ENCODE measurements at regions not wholly inside any gene's neighbourhood (a gene's known extent, or its start where the extent isn't known, plus 50 kb on each side); places are given as distances from the start of the nearest gene placed in this dataset.

DNA sequence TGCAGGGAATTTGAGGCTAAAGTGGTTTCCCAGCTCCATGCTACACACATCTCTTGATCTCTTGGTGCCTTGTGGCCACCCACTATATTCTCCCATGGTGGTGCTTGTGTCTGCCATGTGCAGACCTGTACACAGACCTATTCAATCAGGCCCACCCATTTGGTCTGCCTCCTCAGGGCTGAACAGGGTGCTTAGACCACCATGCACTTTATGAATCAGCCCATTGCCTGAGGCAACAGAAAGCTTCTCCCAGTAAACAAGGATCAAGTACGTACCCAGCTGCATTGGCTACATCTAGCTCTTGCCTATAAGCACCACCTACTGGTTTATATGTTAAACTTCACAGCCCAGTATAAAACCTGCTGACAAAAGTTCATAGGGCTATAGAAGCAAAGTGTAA lies 664.3 kb upstream of the EDIL3 start:
- H3K9ac ChIP-seq (ENCODE audit: low read depth in 1 of 2, low read length in 2 of 2): no peak overlapping the region
- no peaks in the 10 kb centered on the region for H3K36me3 ChIP-seq (ENCODE audit: control insufficient read depth in 2 of 2, insufficient read depth in 2 of 2, low read length in 2 of 2)
- H3K27ac ChIP-seq (ENCODE audit: low read depth in 2 of 2, low read length in 2 of 2): no peak overlapping the region
- H3K27me3 ChIP-seq (ENCODE audit: control insufficient read depth in 2 of 2, insufficient read depth in 2 of 2, low read length in 2 of 2): no peaks in the 10 kb centered on the region
- no peaks in the 10 kb centered on the region for H3K9me3 ChIP-seq (ENCODE audit: control insufficient read depth in 2 of 2, low read length in 2 of 2)
- H3K4me3 ChIP-seq (ENCODE audit: low read length in 2 of 2): no peak overlapping the region
- H3K4me1 ChIP-seq (ENCODE audit: control insufficient read depth in 2 of 2, insufficient read depth in 2 of 2, low read length in 2 of 2): no peaks in the 10 kb centered on the region

DNA sequence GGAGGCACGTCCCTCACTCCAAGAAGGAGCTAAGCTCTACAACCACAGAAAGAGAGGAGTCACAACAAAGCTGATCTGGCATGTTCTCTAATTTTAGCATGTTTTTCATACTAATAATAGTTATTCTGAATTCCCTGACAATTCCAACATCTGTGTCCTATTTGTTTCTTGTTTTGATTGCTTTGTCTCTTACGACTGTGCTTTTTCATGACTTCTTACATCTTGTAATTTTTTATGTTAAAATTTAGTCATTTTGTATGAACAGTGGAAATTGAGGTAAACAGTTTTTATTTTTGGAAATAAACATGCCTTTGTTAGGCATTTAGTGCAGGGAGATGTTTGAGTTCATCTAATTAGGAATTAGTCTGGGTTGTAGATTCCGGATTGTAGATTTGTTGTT lies 668.1 kb upstream of the EDIL3 start:
- H3K9me3 ChIP-seq (ENCODE audit: control insufficient read depth in 2 of 2, low read length in 2 of 2): no peaks in the 10 kb centered on the region
- H3K27ac ChIP-seq (ENCODE audit: low read depth in 2 of 2, low read length in 2 of 2): no peak overlapping the region
- no peak overlapping the region for H3K9ac ChIP-seq (ENCODE audit: low read depth in 1 of 2, low read length in 2 of 2)

DNA sequence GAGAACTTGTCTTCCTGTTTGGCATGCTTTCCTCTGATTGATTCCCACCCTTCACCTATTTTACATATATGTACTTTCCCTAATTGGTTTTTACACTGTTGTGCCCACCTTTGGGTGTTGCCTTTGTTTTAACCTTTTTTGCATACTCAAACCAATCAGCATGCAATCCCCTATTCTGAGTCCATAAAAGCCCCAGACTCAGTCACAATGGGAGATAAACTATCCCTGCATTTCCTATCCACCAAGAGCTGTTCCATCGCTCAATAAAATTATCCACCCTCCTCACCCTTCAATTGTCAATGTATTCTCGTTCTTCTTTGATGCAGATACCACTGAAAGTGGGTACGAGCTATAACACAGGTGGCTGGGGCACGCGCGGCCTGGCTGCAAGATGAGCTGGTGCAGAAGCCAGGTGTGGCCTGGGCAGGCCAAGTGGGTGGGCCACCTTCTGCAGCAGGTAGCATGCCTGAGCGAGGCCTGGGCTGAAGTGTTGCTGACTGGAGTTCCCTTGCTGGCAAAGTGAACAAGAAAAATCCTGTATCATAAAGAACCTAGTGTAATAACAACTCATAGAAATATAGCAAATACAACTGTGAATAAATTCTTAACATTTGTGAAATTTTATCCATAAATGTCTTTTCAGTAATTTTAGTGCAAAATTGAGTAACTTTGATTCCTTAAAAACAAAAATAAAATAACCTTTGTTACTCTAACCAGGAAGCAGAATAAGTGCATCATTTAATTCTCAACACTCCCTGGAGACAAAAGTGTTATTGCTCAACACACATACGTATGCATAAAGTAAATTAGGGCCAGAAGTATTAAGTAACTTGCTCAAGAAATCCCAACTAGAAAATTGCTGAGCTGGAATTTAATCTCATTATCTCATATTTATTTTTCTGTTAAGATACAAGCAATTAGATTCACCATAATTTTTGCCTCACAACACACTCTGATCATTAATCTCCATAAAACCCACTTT lies 685.3 kb upstream of the EDIL3 start:
- no peaks in the 10 kb centered on the region for H3K9me3 ChIP-seq (ENCODE audit: control insufficient read depth in 2 of 2, low read length in 2 of 2)
- H3K4me3 ChIP-seq (ENCODE audit: low read length in 2 of 2): no peak overlapping the region
- no peak overlapping the region for H3K9ac ChIP-seq (ENCODE audit: low read depth in 1 of 2, low read length in 2 of 2)
- H3K36me3 ChIP-seq (ENCODE audit: control insufficient read depth in 2 of 2, insufficient read depth in 2 of 2, low read length in 2 of 2): no peaks in the 10 kb centered on the region
- no peaks in the 10 kb centered on the region for H3K4me1 ChIP-seq (ENCODE audit: control insufficient read depth in 2 of 2, insufficient read depth in 2 of 2, low read length in 2 of 2)
- no peaks in the 10 kb centered on the region for H3K27me3 ChIP-seq (ENCODE audit: control insufficient read depth in 2 of 2, insufficient read depth in 2 of 2, low read length in 2 of 2)
- H3K27ac ChIP-seq (ENCODE audit: low read depth in 2 of 2, low read length in 2 of 2): no peak overlapping the region

More for the DNA sequence above, 668.1 kb upstream of the EDIL3 start:
- H3K36me3 ChIP-seq (ENCODE audit: control insufficient read depth in 2 of 2, insufficient read depth in 2 of 2, low read length in 2 of 2): no peaks in the 10 kb centered on the region
- no peaks in the 10 kb centered on the region for H3K27me3 ChIP-seq (ENCODE audit: control insufficient read depth in 2 of 2, insufficient read depth in 2 of 2, low read length in 2 of 2)
- no peaks in the 10 kb centered on the region for H3K4me1 ChIP-seq (ENCODE audit: control insufficient read depth in 2 of 2, insufficient read depth in 2 of 2, low read length in 2 of 2)
- H3K4me3 ChIP-seq (ENCODE audit: low read length in 2 of 2): no peak overlapping the region

DNA sequence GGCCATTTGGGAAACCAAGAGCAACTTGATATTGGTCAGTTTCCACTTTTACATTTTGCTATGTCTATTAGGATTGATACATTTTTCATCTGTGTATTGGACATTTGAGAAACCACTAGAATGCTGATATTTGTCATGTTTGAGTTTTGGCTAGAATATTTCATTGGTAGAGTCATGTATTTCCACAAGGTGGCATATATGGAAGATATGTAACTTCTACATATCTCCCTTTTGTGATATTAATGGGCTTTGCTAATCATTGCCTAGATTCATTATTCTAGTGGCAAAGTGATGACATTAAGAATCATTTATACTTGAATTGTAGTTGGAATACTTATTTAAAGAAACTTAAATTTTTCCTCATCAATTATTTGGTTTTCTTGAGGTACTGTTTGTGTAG lies 692.9 kb upstream of the EDIL3 start:
- Histone ChIP-seq H3K4me1 (ENCODE audit: control insufficient read depth in 2 of 2, insufficient read depth in 2 of 2, low read length in 2 of 2) (no peaks in the 10 kb centered on the region), H3K27ac (ENCODE audit: low read depth in 2 of 2, low read length in 2 of 2) (no peak overlapping the region), H3K9ac (ENCODE audit: low read depth in 1 of 2, low read length in 2 of 2) (no peak overlapping the region), H3K36me3 (ENCODE audit: control insufficient read depth in 2 of 2, insufficient read depth in 2 of 2, low read length in 2 of 2) (no peaks in the 10 kb centered on the region), H3K4me3 (ENCODE audit: low read length in 2 of 2) (no peak overlapping the region), H3K9me3 (ENCODE audit: control insufficient read depth in 2 of 2, low read length in 2 of 2) (no peaks in the 10 kb centered on the region), H3K27me3 (ENCODE audit: control insufficient read depth in 2 of 2, insufficient read depth in 2 of 2, low read length in 2 of 2) (no peaks in the 10 kb centered on the region)

DNA sequence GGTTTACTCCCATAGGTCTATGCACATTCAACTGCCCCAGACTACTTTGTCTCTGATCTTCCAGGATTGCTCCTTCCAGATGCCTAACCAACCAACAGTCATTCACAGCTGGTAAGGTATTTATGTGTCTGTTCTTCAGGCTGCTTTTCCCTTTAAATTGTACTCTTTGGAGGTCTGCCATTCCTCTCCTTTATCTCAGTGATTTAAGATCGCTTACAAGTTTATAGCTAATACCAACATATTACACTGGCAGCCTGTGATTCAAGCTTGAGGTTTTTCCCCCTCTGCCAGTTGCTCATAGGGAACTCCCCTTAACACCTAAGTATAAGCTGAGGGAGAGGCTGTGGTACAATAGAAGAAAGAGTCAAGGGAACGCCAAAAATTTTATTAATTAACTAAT lies 711.7 kb upstream of the EDIL3 start:
- Histone ChIP-seq H3K27ac (ENCODE audit: low read depth in 2 of 2, low read length in 2 of 2) (no peak overlapping the region), H3K36me3 (ENCODE audit: control insufficient read depth in 2 of 2, insufficient read depth in 2 of 2, low read length in 2 of 2) (no peaks in the 10 kb centered on the region), H3K9me3 (ENCODE audit: control insufficient read depth in 2 of 2, low read length in 2 of 2) (no peaks in the 10 kb centered on the region), H3K27me3 (ENCODE audit: control insufficient read depth in 2 of 2, insufficient read depth in 2 of 2, low read length in 2 of 2) (no peaks in the 10 kb centered on the region), H3K4me1 (ENCODE audit: control insufficient read depth in 2 of 2, insufficient read depth in 2 of 2, low read length in 2 of 2) (no peaks in the 10 kb centered on the region), H3K4me3 (ENCODE audit: low read length in 2 of 2) (no peak overlapping the region), H3K9ac (ENCODE audit: low read depth in 1 of 2, low read length in 2 of 2) (no peak overlapping the region)

DNA sequence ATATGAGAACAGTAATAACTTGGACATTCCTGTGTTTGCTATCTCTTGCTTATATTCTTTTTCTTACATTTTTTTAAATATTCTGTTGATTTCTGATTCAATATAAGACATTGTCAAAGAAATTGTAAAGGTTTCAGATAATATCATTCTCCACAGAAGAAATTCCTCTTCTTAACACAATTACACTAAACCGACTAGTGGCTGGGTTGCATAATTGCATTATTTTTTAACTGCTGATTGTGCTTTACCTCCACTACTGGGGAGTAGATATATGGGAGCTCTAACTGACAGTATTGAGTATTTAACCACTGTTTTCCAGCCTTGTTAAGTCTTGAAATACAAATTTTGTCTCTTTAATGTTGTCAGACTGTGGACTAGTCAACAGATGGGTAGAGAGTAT lies 723.8 kb upstream of the EDIL3 start:
- no peaks in the 10 kb centered on the region for H3K36me3 ChIP-seq (ENCODE audit: control insufficient read depth in 2 of 2, insufficient read depth in 2 of 2, low read length in 2 of 2)
- H3K27me3 ChIP-seq (ENCODE audit: control insufficient read depth in 2 of 2, insufficient read depth in 2 of 2, low read length in 2 of 2): no peaks in the 10 kb centered on the region
- no peak overlapping the region for H3K4me3 ChIP-seq (ENCODE audit: low read length in 2 of 2)
- H3K4me1 ChIP-seq (ENCODE audit: control insufficient read depth in 2 of 2, insufficient read depth in 2 of 2, low read length in 2 of 2): no peaks in the 10 kb centered on the region
- H3K9ac ChIP-seq (ENCODE audit: low read depth in 1 of 2, low read length in 2 of 2): no peak overlapping the region
- H3K9me3 ChIP-seq (ENCODE audit: control insufficient read depth in 2 of 2, low read length in 2 of 2): no peaks in the 10 kb centered on the region
- no peak overlapping the region for H3K27ac ChIP-seq (ENCODE audit: low read depth in 2 of 2, low read length in 2 of 2)

DNA sequence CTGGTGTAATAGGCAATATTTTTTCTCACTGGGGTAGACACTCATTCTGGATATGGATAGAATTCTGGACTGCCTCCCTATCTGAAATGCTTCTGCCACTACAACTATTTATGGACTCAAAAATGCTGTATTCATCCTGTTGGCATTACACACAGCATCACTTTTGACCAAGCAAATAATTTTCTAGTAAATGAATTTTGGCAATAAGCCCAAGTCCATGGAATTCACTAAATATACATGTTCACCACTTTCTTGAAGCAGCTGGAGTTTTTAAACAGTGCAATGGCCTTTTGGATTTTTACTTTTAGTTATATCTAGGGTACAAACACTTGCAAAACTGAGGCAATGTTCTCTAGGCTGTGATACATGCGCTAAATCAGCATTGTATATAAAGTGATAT lies 724.9 kb upstream of the EDIL3 start:
- Histone ChIP-seq H3K4me1 (ENCODE audit: control insufficient read depth in 2 of 2, insufficient read depth in 2 of 2, low read length in 2 of 2) (no peaks in the 10 kb centered on the region), H3K27me3 (ENCODE audit: control insufficient read depth in 2 of 2, insufficient read depth in 2 of 2, low read length in 2 of 2) (no peaks in the 10 kb centered on the region)

DNA sequence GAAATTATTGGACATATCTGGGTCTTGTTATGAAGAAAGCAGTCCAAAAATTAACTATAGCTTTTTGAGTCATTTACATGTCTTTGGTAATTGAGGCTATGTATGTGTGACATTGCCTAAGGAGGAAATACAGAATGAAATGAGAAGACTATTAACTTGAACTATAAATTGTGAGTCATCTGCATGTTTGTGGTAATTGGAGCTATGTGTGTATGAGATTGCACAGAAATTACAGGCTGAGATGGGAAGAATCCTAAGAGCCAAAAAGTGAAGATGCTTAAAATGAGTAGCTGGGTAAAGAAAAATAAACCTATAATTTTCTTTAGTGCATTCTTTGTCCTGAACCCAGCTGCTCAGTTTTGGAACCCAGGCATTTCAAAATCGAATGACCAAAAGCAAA lies 747.6 kb upstream of the EDIL3 start:
- H3K27ac ChIP-seq (ENCODE audit: low read depth in 2 of 2, low read length in 2 of 2): no peak overlapping the region
- no peak overlapping the region for H3K4me3 ChIP-seq (ENCODE audit: low read length in 2 of 2)
- no peaks in the 10 kb centered on the region for H3K36me3 ChIP-seq (ENCODE audit: control insufficient read depth in 2 of 2, insufficient read depth in 2 of 2, low read length in 2 of 2)
- no peaks in the 10 kb centered on the region for H3K4me1 ChIP-seq (ENCODE audit: control insufficient read depth in 2 of 2, insufficient read depth in 2 of 2, low read length in 2 of 2)
- no peaks in the 10 kb centered on the region for H3K9me3 ChIP-seq (ENCODE audit: control insufficient read depth in 2 of 2, low read length in 2 of 2)
- H3K27me3 ChIP-seq (ENCODE audit: control insufficient read depth in 2 of 2, insufficient read depth in 2 of 2, low read length in 2 of 2): no peaks in the 10 kb centered on the region
- H3K9ac ChIP-seq (ENCODE audit: low read depth in 1 of 2, low read length in 2 of 2): no peak overlapping the region

More for the DNA sequence above, 724.9 kb upstream of the EDIL3 start:
- Histone ChIP-seq H3K9me3 (ENCODE audit: control insufficient read depth in 2 of 2, low read length in 2 of 2) (no peaks in the 10 kb centered on the region), H3K4me3 (ENCODE audit: low read length in 2 of 2) (no peak overlapping the region), H3K36me3 (ENCODE audit: control insufficient read depth in 2 of 2, insufficient read depth in 2 of 2, low read length in 2 of 2) (no peaks in the 10 kb centered on the region), H3K9ac (ENCODE audit: low read depth in 1 of 2, low read length in 2 of 2) (no peak overlapping the region), H3K27ac (ENCODE audit: low read depth in 2 of 2, low read length in 2 of 2) (no peak overlapping the region)

DNA sequence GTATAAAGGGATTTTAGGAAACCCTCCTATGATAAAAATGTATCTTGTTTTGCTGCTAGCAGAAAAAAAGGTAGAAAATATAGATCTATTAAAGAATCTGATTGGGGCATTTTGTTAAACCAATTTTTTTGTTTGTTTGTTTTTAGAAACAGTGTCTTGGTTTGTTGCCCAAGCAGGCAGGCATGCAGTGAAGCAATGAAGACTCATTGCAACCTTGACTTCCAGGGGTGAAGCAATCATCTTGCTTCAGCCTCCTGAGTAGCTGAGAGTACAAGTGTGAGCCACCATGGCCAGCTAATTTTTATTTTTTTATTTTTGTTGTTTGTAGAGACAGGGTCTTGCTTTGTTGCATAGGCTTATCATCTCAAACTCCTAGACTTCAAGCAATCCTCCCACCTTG lies 755.8 kb upstream of the EDIL3 start:
- H3K27ac ChIP-seq (ENCODE audit: low read depth in 2 of 2, low read length in 2 of 2): no peak overlapping the region
- H3K4me1 ChIP-seq (ENCODE audit: control insufficient read depth in 2 of 2, insufficient read depth in 2 of 2, low read length in 2 of 2): no peaks in the 10 kb centered on the region
- no peaks in the 10 kb centered on the region for H3K27me3 ChIP-seq (ENCODE audit: control insufficient read depth in 2 of 2, insufficient read depth in 2 of 2, low read length in 2 of 2)
- H3K4me3 ChIP-seq (ENCODE audit: low read length in 2 of 2): no peak overlapping the region
- H3K9ac ChIP-seq (ENCODE audit: low read depth in 1 of 2, low read length in 2 of 2): no peak overlapping the region
- H3K9me3 ChIP-seq (ENCODE audit: control insufficient read depth in 2 of 2, low read length in 2 of 2): no peaks in the 10 kb centered on the region
- H3K36me3 ChIP-seq (ENCODE audit: control insufficient read depth in 2 of 2, insufficient read depth in 2 of 2, low read length in 2 of 2): no peaks in the 10 kb centered on the region

DNA sequence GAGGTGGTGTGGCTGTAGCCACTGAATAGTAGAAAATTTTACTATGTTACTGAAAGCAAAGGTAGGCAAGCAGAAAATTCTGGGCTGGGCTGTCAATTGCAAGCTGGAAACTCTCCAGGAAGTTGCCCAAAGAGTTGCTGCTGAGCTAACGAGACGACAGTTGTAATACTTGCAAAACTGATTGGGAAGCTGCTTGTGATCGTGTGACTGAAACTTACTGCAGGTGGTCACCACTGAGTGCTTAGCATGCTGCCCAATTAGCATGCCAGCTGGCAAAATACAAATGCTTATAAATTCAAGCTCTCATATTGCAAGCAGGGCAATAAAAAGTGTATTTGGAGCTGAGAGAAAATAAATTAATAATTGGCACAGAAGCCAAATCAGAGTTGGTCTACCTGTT lies 758.5 kb upstream of the EDIL3 start:
- H3K9ac ChIP-seq (ENCODE audit: low read depth in 1 of 2, low read length in 2 of 2): no peak overlapping the region
- no peak overlapping the region for H3K4me3 ChIP-seq (ENCODE audit: low read length in 2 of 2)
- no peak overlapping the region for H3K27ac ChIP-seq (ENCODE audit: low read depth in 2 of 2, low read length in 2 of 2)
- H3K36me3 ChIP-seq (ENCODE audit: control insufficient read depth in 2 of 2, insufficient read depth in 2 of 2, low read length in 2 of 2): no peaks in the 10 kb centered on the region
- no peaks in the 10 kb centered on the region for H3K9me3 ChIP-seq (ENCODE audit: control insufficient read depth in 2 of 2, low read length in 2 of 2)
- H3K4me1 ChIP-seq (ENCODE audit: control insufficient read depth in 2 of 2, insufficient read depth in 2 of 2, low read length in 2 of 2): no peaks in the 10 kb centered on the region
- no peaks in the 10 kb centered on the region for H3K27me3 ChIP-seq (ENCODE audit: control insufficient read depth in 2 of 2, insufficient read depth in 2 of 2, low read length in 2 of 2)
